Kidney epithelial cell (primary cell): ENCODE measurements at regions not wholly inside any gene's neighbourhood (a gene's known extent, or its start where the extent isn't known, plus 50 kb on each side); places are given as distances from the start of the nearest gene placed in this dataset.

ENCODE experiments used
- DNase-seq: peaks from one replicate; pipeline ENCODE4 v3.0.0-alpha.2; 2010; ENCODE audit warnings: low read depth
- H3K27me3 ChIP-seq: 2 replicates; pipeline ENCODE4 v1.6.0; 2011; ENCODE audit warnings: low read length; ENCODE audit not compliant: control insufficient read depth, insufficient read depth
- H3K36me3 ChIP-seq: 2 replicates; pipeline ENCODE4 v1.5.1; 2011; ENCODE audit warnings: low read length; ENCODE audit not compliant: control insufficient read depth, insufficient read depth
- H3K4me3 ChIP-seq: 2 replicates; pipeline ENCODE4 v1.5.1; 2011; ENCODE audit warnings: low read depth, mild to moderate bottlenecking, control low read depth, low read length
- TF ChIP-seq, protein P1 (sequence below): IDR thresholded peaks from 2 replicates; pipeline ENCODE4 v1.5.1; 2011; ENCODE audit warnings: mild to moderate bottlenecking, moderate library complexity, low read length, control low read depth, inconsistent platforms; ENCODE audit not compliant: insufficient read depth, poor library complexity, severe bottlenecking

DNA sequence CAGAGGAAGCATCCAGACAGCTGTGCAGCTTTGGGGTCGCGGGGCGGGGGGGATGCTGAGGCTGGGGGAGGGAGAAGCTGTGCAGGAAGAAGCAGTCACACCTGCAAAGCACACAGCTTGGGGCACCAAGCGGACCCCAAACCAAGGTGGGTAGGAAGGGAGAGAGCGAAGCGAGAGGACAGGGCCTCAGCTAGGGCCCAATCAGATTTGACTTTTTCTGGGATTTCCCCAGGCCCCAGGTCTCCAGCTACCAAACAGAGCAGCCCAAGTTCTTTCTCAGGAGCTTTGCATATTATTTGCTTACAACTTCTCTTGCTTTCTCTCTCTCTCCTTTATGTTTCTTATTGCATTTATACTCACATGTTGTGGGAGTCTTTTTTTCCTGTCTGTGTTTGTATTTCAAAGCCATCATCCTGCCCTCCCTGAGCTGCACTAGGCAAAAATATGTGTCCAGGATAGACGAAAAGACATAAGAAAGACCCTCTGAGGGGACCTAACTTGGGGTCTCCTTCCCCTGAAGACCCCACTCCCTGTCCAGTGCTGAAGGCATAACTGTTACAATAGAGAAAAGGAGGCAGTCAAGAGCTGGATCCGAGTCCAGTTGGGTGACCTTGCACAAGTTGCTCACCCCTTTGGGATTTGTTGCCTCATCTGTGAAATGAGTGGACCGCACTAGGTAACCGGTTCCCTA lies 50.6 kb upstream of the SMNDC1 start:
- Histone ChIP-seq H3K36me3 (no peaks in the 10 kb centered on the region), H3K27me3 (no peaks in the 10 kb centered on the region), H3K4me3 (no peak overlapping the region)
- DNase-seq, result no peak
- TF ChIP-seq, protein P1, sequence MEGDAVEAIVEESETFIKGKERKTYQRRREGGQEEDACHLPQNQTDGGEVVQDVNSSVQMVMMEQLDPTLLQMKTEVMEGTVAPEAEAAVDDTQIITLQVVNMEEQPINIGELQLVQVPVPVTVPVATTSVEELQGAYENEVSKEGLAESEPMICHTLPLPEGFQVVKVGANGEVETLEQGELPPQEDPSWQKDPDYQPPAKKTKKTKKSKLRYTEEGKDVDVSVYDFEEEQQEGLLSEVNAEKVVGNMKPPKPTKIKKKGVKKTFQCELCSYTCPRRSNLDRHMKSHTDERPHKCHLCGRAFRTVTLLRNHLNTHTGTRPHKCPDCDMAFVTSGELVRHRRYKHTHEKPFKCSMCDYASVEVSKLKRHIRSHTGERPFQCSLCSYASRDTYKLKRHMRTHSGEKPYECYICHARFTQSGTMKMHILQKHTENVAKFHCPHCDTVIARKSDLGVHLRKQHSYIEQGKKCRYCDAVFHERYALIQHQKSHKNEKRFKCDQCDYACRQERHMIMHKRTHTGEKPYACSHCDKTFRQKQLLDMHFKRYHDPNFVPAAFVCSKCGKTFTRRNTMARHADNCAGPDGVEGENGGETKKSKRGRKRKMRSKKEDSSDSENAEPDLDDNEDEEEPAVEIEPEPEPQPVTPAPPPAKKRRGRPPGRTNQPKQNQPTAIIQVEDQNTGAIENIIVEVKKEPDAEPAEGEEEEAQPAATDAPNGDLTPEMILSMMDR, result no peak

GRCh38 chr10:110355922-110356627 lies 51.4 kb upstream of the SMNDC1 start:
- Histone ChIP-seq H3K36me3 (no peaks in the 10 kb centered on the region), H3K4me3 (no peak overlapping the region), H3K27me3 (no peaks in the 10 kb centered on the region)
- no peak for DNase-seq
- TF ChIP-seq, protein P1, result no peak

GRCh38 chr10:110356628-110357245 lies 52.0 kb upstream of the SMNDC1 start:
- TF ChIP-seq, protein P1, result no peak
- DNase-seq, result peak; percentile 98
- no peaks in the 10 kb centered on the region for H3K36me3 ChIP-seq
- H3K27me3 ChIP-seq, result no peaks in the 10 kb centered on the region
- H3K4me3 ChIP-seq, result no peak overlapping the region

- Histone ChIP-seq H3K36me3 (no peaks in the 10 kb centered on the region), H3K27me3 (no peaks in the 10 kb centered on the region), H3K4me3 (no peak overlapping the region)
- DNase-seq, result peak; percentile 83
- TF ChIP-seq, protein P1, result no peak
Measured at GRCh38 chr10:110357252-110357780, 52.6 kb upstream of the SMNDC1 start.

- DNase-seq, result no peak
- Histone ChIP-seq H3K36me3 (no peaks in the 10 kb centered on the region), H3K4me3 (no peak overlapping the region), H3K27me3 (no peaks in the 10 kb centered on the region)
- TF ChIP-seq, protein P1, result no peak
Measured at GRCh38 chr10:110357871-110358270, 53.2 kb upstream of the SMNDC1 start.
